ENCODE measurements at regions not wholly inside any gene's neighbourhood (a gene's known extent, or its start where the extent isn't known, plus 50 kb on each side); places are given as distances from the start of the nearest gene placed in this dataset.
A peak's percentile ranks its signal among the peaks of the same experiment; 100 is the strongest.

DNA sequence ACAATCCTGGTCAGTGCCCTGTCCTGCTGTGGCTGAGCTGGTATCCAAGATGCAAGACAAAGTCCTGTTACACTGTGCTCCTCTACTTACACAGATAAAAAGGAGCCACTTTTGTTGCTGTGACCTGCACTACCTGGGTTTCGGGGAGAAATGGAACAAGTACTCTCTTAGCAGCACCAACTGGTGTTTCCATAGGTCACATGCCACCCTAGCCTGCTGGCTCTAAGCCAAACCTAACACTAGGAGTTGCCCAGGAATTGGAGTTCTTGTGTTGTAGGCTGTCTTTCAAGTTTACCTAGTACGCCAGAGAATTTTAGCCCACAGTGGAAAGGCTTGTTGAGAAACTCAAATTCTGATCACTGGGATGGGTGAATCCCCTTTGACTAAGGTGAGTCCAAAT lies 727.4 kb downstream of the FAM133A start:
- Histone ChIP-seq H3K9me3 (ENCODE audit: control insufficient read depth, insufficient read depth, low read length) (peaks cover 22% of the 10 kb centered on the region), H3K36me3 (ENCODE audit: insufficient read depth, low read length) (no peaks in the 10 kb centered on the region), H3K4me1 (ENCODE audit: insufficient read depth, low read length) (peaks cover 10% of the 10 kb centered on the region), H3K9ac (ENCODE audit: low read depth, low read length) (no peak overlapping the region)

DNA sequence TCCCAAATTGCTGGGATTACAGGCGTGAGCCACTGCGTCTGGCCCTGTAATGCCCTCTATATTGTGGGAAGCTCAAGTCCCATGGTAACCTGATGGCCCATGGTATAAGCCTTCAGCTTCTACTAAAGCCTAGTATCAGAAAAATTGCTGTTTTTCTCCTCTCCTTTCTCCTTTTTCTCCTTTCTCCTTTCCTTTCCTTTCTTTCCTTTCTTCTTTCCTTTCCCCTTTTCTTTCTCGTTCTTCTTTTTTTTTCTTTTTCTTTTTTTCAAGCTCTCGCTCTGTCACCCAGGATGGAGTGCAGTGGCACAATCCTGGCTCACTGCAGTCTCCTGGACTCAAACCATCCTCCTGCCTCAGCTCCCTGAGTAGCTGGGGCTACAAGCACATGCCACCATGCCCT lies 740.7 kb downstream of the FAM133A start:
- no peaks in the 10 kb centered on the region for H3K36me3 ChIP-seq (ENCODE audit: insufficient read depth, low read length)
- no peaks in the 10 kb centered on the region; the same call in none of the 2 replicates for H3K9me3 ChIP-seq (ENCODE audit: control insufficient read depth, insufficient read depth, low read length)
- H3K9ac ChIP-seq (ENCODE audit: low read depth, low read length): no peak overlapping the region
- no peaks in the 10 kb centered on the region for H3K4me1 ChIP-seq (ENCODE audit: insufficient read depth, low read length)

DNA sequence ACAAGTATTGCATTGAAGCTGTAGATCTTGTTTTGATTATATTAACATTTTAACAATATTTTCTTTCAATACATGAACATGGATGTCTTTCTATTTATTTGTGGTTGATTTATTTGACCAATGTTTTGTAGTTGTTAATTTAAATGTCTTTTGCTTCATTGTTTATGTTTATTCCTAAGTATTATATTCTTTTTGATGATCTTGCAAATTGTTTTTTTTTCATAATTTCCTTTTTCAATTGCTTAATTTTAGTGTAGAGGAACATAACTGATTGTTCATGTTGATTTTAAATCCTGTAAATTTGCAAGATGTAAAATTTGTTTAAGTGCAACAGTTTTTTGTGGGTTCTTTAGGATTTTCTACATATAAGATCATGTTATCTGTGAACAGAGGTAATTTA lies 744.1 kb downstream of the FAM133A start:
- Histone ChIP-seq H3K9ac (ENCODE audit: low read depth, low read length) (no peak overlapping the region), H3K9me3 (ENCODE audit: control insufficient read depth, insufficient read depth, low read length) (peaks cover 9% of the 10 kb centered on the region; the same call in 1 of the 2 replicates), H3K4me1 (ENCODE audit: insufficient read depth, low read length) (no peaks in the 10 kb centered on the region), H3K36me3 (ENCODE audit: insufficient read depth, low read length) (no peaks in the 10 kb centered on the region)

DNA sequence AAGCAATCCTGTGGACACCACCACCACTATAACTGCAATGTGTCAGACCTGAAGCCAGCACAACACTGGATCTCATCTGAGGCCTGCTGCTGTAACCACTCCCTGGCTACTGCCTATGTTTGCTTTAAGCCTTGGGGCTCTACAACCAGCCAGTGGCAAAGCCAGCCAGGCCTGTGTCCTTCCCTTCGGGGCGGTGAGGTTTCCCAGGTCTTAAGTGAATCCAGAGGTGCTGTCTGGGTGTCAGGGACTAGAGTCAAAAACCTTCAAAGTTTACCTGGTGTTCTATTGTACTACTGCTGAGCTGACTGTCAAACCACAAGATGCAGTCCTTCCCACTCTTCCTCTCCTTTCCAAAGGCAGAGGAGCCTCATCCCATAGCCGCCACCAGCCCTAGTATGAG lies 750.5 kb downstream of the FAM133A start:
- peaks cover 9% of the 10 kb centered on the region; the same call in 1 of the 2 replicates for H3K9me3 ChIP-seq (ENCODE audit: control insufficient read depth, insufficient read depth, low read length)
- H3K36me3 ChIP-seq (ENCODE audit: insufficient read depth, low read length): no peaks in the 10 kb centered on the region
- no peaks in the 10 kb centered on the region for H3K4me1 ChIP-seq (ENCODE audit: insufficient read depth, low read length)
- H3K9ac ChIP-seq (ENCODE audit: low read depth, low read length): no peak overlapping the region

DNA sequence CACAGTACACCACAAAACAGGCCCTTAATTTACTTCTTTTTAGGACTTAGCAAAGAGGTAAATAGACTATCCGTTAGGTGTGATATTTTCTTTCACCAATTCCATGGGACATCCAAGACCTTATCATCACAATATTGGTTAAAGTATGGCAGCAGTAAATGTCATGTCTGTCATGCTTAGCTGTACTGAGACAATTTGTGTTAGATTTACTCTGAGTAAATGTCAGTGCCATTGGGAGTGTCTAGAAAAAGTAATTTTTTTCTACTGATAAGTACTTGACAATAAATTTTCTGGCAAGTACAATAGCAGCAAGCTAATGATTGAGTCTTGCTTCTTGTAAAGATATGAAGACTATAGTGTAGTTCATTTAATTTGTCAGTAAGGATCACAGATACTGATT lies 756.1 kb downstream of the FAM133A start:
- Histone ChIP-seq H3K4me1 (ENCODE audit: insufficient read depth, low read length) (no peaks in the 10 kb centered on the region), H3K36me3 (ENCODE audit: insufficient read depth, low read length) (no peaks in the 10 kb centered on the region), H3K9ac (ENCODE audit: low read depth, low read length) (no peak overlapping the region), H3K9me3 (ENCODE audit: control insufficient read depth, insufficient read depth, low read length) (no peaks in the 10 kb centered on the region)

DNA sequence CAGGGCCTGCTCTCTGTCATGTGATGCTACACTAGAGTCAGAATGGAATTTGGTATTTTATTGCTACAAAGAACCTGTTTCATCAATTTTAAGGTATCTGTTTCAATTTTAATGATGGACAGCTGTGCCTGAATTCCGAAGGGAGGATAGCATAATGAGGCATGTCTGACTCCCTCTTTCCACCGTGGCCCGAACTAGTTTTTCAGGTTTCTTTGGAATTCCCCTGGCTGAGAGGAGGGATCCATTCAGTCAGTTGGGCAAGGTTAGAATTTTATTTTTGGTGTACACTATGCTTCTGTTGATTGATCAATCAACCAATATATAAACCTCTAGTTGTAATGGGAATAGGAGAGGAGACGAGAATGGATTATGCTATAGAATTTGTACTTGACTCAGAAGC lies 761.8 kb downstream of the FAM133A start:
- H3K36me3 ChIP-seq (ENCODE audit: insufficient read depth, low read length): no peaks in the 10 kb centered on the region
- H3K9ac ChIP-seq (ENCODE audit: low read depth, low read length): no peak overlapping the region
- peaks cover 6% of the 10 kb centered on the region; the same call in 1 of the 2 replicates for H3K9me3 ChIP-seq (ENCODE audit: control insufficient read depth, insufficient read depth, low read length)
- H3K4me1 ChIP-seq (ENCODE audit: insufficient read depth, low read length): no peaks in the 10 kb centered on the region

DNA sequence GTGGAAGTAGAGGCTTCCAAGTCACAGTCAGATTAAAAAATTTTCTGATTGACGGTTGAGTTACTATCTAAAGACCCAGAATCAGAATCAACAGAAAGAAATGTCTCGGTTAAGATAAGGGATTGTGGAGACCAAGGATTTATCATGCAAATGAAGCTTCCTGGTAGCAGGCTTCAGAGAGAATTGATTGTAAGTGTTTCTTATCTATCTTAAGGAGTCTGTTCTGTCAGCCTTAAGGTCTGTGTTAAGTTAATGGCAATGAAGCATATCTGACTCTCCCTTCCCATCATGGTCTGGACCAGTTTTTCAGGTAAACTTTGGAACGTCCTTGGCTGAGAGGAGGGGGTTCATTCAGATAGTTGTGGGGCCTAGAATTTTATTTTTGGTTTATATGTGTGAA lies 780.2 kb downstream of the FAM133A start:
- Histone ChIP-seq H3K36me3 (ENCODE audit: insufficient read depth, low read length) (no peaks in the 10 kb centered on the region), H3K9ac (ENCODE audit: low read depth, low read length) (no peak overlapping the region; the same call in 1 of the 2 replicates), H3K4me1 (ENCODE audit: insufficient read depth, low read length) (peaks cover 44% of the 10 kb centered on the region), H3K9me3 (ENCODE audit: control insufficient read depth, insufficient read depth, low read length) (peaks cover 6% of the 10 kb centered on the region; the same call in 1 of the 2 replicates)

DNA sequence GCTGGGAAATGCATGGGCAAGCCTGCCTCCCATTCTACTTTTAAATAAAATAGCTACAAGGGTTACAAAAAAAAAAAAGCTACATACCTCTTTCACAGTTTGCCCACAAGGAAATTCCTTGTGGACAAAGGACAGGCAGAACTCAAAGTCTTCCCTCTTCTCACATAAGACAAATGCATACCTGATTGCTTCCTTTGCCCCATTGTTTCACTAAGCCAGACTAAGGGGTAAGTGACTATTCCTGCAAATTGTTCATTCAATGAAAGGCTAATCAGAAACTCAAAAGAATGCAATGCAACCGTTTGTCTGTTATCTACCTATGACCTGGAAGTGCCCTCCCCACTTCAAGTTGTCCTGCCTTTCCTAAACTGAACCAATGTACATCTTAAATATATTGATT lies 780.6 kb downstream of the FAM133A start:
- H3K9me3 ChIP-seq (ENCODE audit: control insufficient read depth, insufficient read depth, low read length): peaks cover 3% of the 10 kb centered on the region; the same call in 1 of the 2 replicates
- H3K4me1 ChIP-seq (ENCODE audit: insufficient read depth, low read length): peaks cover 44% of the 10 kb centered on the region
- H3K9ac ChIP-seq (ENCODE audit: low read depth, low read length): no peak overlapping the region
- no peaks in the 10 kb centered on the region for H3K36me3 ChIP-seq (ENCODE audit: insufficient read depth, low read length)

DNA sequence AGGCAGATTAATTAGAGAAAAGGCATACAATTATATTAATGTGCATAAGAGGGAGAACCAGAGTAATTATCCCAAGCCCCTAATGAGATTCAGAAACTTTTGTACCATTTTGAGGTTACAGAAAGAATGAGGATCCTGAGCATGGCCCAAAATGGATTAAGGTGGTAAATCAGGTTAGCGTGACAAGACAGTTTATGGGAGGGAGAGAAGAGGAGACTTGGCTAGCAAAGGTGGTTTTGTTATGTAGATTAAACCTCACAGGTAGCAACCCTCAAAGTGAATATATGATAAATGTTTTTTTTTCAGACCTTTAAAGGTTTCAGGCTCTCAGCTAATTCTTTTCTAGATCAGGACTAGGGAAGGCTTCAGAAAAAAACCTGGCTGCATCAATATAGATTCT lies 781.8 kb downstream of the FAM133A start:
- peaks cover 44% of the 10 kb centered on the region for H3K4me1 ChIP-seq (ENCODE audit: insufficient read depth, low read length)
- H3K9me3 ChIP-seq (ENCODE audit: control insufficient read depth, insufficient read depth, low read length): no peaks in the 10 kb centered on the region
- H3K36me3 ChIP-seq (ENCODE audit: insufficient read depth, low read length): no peaks in the 10 kb centered on the region
- peak overlapping the region; percentile 2; the same call in 1 of the 2 replicates for H3K9ac ChIP-seq (ENCODE audit: low read depth, low read length)

DNA sequence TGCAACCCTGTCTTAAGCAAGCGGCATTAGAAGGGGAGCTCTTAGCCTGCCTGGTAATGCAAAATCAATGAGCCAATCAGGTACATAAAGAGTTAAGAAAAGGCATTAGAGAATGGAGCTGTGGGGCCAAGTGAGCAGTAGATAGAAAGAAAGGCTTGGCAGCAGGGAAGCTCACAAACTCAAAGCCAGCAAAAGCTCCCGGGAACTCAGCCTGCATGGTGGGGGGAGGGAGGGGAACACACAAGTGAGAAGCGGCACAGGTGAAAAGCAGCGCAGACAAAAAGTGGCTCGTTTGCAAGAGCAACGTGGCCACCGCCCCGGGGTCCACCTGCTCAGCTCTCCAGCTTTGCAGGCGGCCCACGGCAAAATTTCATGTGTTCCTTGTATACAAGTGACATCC lies 818.5 kb downstream of the FAM133A start:
- no peaks in the 10 kb centered on the region for H3K36me3 ChIP-seq (ENCODE audit: insufficient read depth, low read length)
- no peak overlapping the region for H3K9ac ChIP-seq (ENCODE audit: low read depth, low read length)
- no peaks in the 10 kb centered on the region for H3K4me1 ChIP-seq (ENCODE audit: insufficient read depth, low read length)
- peaks cover 20% of the 10 kb centered on the region for H3K9me3 ChIP-seq (ENCODE audit: control insufficient read depth, insufficient read depth, low read length)

DNA sequence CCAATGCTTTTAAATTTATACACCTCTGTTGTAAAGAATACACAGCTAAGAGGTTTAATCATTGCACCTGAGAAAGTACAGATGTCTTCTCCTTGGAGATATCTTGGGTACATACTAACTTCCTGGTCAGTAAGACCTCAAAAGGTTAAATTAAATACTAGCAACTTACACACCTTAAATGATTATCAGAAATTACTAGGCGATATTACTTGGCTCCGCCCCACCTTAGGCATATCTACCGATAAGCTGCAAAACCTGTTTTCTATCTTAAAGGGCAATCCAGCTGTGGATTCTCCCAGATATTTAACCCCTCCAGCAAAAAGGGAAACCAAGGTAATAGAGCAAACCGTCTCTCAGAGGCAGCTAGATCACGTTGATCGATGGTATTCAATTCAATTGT lies 819.4 kb downstream of the FAM133A start:
- H3K9me3 ChIP-seq (ENCODE audit: control insufficient read depth, insufficient read depth, low read length): peaks cover 18% of the 10 kb centered on the region; the same call in 1 of the 2 replicates
- H3K4me1 ChIP-seq (ENCODE audit: insufficient read depth, low read length): peaks cover 6% of the 10 kb centered on the region; the same call in 1 of the 2 replicates
- no peaks in the 10 kb centered on the region for H3K36me3 ChIP-seq (ENCODE audit: insufficient read depth, low read length)
- no peak overlapping the region for H3K9ac ChIP-seq (ENCODE audit: low read depth, low read length)

DNA sequence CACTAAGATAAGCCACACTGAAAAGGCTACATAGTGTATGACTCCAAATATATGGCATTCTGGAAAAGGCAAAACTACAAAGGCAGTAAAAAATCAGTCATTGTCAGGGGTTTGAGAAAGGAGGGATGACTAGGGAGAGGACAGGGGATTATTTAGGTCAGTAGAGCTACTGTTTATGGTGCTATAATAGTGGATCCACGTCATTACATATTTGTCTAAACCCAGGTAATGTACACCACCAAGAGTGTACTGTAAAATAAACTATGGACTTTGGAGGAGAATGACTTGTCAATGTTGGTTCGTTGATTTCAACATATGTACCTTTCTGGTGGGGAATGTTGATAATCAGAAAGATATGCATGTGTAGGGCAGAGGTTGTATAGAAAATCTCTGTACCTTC lies 837.6 kb downstream of the FAM133A start:
- H3K9ac ChIP-seq (ENCODE audit: low read depth, low read length): no peak overlapping the region
- 0 out of 2 replicates have a peak, but pooled peaks cover 10% of the 10 kb centered on the region for H3K4me1 ChIP-seq (ENCODE audit: insufficient read depth, low read length)
- H3K9me3 ChIP-seq (ENCODE audit: control insufficient read depth, insufficient read depth, low read length): no peaks in the 10 kb centered on the region
- no peaks in the 10 kb centered on the region for H3K36me3 ChIP-seq (ENCODE audit: insufficient read depth, low read length)

DNA sequence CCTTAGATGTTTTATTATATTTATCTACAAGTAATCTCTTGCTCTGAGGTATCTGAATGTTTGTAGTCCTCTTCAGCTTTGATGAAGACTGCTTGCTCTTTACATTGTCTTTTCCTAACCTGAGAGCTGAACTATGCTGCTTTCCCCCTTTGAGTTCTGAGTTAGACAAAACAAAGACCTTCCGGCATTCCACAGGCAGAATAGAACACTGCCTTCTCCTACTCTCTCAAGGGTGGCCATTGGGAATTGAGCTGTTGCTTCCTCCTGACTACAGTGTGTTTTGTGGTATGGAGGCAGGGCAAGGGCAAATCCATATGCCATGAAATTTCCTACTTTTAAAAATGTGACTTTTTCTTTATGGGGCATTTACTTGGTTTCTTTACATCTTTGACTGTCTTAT lies 841.0 kb downstream of the FAM133A start:
- Histone ChIP-seq H3K4me1 (ENCODE audit: insufficient read depth, low read length) (0 out of 2 replicates have a peak, but pooled peaks cover 10% of the 10 kb centered on the region), H3K36me3 (ENCODE audit: insufficient read depth, low read length) (no peaks in the 10 kb centered on the region), H3K9ac (ENCODE audit: low read depth, low read length) (no peak overlapping the region), H3K9me3 (ENCODE audit: control insufficient read depth, insufficient read depth, low read length) (peaks cover 3% of the 10 kb centered on the region; the same call in 1 of the 2 replicates)

DNA sequence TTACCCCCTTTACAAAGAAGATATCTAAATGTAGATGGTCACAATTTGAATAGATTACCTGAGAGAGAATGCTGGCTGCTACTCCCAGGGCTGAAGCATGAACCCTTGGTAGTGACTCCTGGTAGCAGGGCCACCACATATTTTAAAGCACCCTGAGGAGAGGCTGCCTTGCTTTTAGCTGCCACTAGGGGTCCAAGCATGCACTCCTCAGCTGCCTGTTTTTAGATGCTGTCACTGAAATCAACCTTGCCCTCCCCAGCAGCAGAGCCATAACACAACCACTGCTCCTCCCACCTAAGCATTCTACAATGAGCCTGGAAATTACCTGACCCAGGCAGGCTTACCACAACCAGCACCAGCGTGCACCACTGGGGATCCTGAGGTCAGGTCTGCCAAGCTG lies 850.9 kb downstream of the FAM133A start:
- Histone ChIP-seq H3K9me3 (ENCODE audit: control insufficient read depth, insufficient read depth, low read length) (peaks cover 24% of the 10 kb centered on the region; the same call in 1 of the 2 replicates), H3K4me1 (ENCODE audit: insufficient read depth, low read length) (no peaks in the 10 kb centered on the region), H3K36me3 (ENCODE audit: insufficient read depth, low read length) (no peaks in the 10 kb centered on the region), H3K9ac (ENCODE audit: low read depth, low read length) (no peak overlapping the region)

DNA sequence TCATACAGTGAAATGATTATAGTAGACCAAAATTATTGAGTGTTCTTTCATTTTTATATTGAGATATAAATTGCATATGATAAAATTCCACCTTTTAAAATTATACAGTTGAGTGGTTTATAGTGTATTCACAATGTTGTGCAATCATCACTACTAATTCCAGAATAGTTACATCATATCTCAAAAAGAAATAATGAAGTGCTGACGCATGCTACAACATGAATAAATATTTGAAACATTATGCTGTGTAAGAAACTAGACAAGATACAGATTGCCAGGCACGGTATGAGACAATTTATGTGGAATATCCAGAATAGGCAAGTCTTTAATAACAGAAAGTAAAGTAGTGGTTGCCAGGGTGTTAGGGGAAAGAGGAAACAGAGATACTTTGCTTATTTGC lies 871.7 kb downstream of the FAM133A start:
- Histone ChIP-seq H3K9ac (ENCODE audit: low read depth, low read length) (no peak overlapping the region), H3K9me3 (ENCODE audit: control insufficient read depth, insufficient read depth, low read length) (no peaks in the 10 kb centered on the region; the same call in 1 of the 2 replicates), H3K4me1 (ENCODE audit: insufficient read depth, low read length) (no peaks in the 10 kb centered on the region), H3K36me3 (ENCODE audit: insufficient read depth, low read length) (no peaks in the 10 kb centered on the region)

DNA sequence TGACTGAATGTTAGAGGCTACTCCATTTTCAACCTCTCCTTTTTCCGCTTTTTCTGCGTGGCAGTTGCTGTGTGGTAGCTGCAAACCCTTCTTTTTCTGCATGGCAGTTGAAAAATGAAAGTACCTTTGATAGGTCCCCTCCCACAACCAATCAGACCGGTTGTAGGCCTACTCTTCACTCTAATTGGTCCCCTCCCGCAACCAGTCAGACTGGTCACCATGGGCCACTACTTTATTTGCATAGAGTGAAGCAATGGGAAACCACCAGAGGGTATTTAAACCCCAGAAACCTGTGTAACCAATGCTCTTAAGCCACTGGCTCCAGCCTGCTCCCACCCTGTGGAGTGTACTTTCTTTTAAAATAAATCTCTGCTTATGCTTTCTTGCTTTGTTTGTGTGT lies 877.8 kb downstream of the FAM133A start:
- Histone ChIP-seq H3K36me3 (ENCODE audit: insufficient read depth, low read length) (no peaks in the 10 kb centered on the region), H3K4me1 (ENCODE audit: insufficient read depth, low read length) (no peaks in the 10 kb centered on the region), H3K9me3 (ENCODE audit: control insufficient read depth, insufficient read depth, low read length) (peaks cover 4% of the 10 kb centered on the region), H3K9ac (ENCODE audit: low read depth, low read length) (no peak overlapping the region)

Measured in ES-I3 (cell line).